H1 (cell line): ENCODE measurements at regions not wholly inside any gene's neighbourhood (a gene's known extent, or its start where the extent isn't known, plus 50 kb on each side); places are given as distances from the start of the nearest gene placed in this dataset.

Experiments used
- CBX8 ChIP-seq: fragments of 300-800, 300-1000 bp; sonication (generic); IDR thresholded peaks from 2 replicates; pipeline ENCODE4 v1.7.1; 2016; ENCODE audit warnings: low read depth, low read length, borderline replicate concordance
- CTBP2 ChIP-seq: IDR thresholded peaks from 2 replicates; pipeline ENCODE4 v1.7.0; 2011; ENCODE audit warnings: borderline replicate concordance, mild to moderate bottlenecking, moderate library complexity, mixed read lengths, low read length; ENCODE audit not compliant: insufficient read depth, insufficient read length
- EP300 ChIP-seq, 2 experiments: IDR thresholded peaks; 1 replicate in 1 of 2; 2 replicates in 1 of 2; pipeline ENCODE4 v1.6.1; 2011 to 2012; ENCODE audit warnings: low read depth in 2 of 2, low read length in 2 of 2, mild to moderate bottlenecking in 2 of 2, borderline replicate concordance in 1 of 2, inconsistent platforms in 1 of 2, moderate library complexity in 1 of 2
- EZH2 ChIP-seq: fragments of 200-600 bp; sonication (generic); IDR thresholded peaks from 2 replicates; pipeline ENCODE4 v1.7.1; 2012; ENCODE audit warnings: low read depth, mild to moderate bottlenecking, moderate library complexity, low read length, inconsistent platforms; ENCODE audit not compliant: severe bottlenecking
- KDM1A ChIP-seq: fragments of 200-600, 300-600 bp; sonication (generic); IDR thresholded peaks from 2 replicates; pipeline ENCODE4 v1.7.1; 2016; ENCODE audit warnings: mild to moderate bottlenecking, low read length, borderline replicate concordance
- KDM5A ChIP-seq: fragments of 200-600 bp; IDR thresholded peaks from 2 replicates; pipeline ENCODE4 v1.7.1; 2012; ENCODE audit warnings: mild to moderate bottlenecking, low read length, inconsistent platforms, mixed read lengths
- POLR2AphosphoS5 ChIP-seq: IDR thresholded peaks from 2 replicates; pipeline ENCODE4 v1.6.1; 2011; ENCODE audit warnings: low read depth, low read length
- RBBP5 ChIP-seq: IDR thresholded peaks from 2 replicates; pipeline ENCODE4 v1.7.1; 2012; ENCODE audit warnings: low read depth, mild to moderate bottlenecking, inconsistent platforms, low read length, moderate library complexity, borderline replicate concordance
- SIN3A ChIP-seq, 2 experiments: IDR thresholded peaks in 1 of 2; conservative IDR thresholded peaks in 1 of 2; 2 replicates each; pipeline ENCODE4 v1.6.1; 2011 to 2012; ENCODE audit warnings: low read length in 2 of 2, improper control_type of control experiment in 1 of 2, low read depth in 1 of 2, mild to moderate bottlenecking in 1 of 2
- TF ChIP-seq, protein P1 (sequence below): IDR thresholded peaks from 2 replicates; pipeline ENCODE4 v1.6.1; 2011; ENCODE audit warnings: low read length, improper control_type of control experiment

DNA sequence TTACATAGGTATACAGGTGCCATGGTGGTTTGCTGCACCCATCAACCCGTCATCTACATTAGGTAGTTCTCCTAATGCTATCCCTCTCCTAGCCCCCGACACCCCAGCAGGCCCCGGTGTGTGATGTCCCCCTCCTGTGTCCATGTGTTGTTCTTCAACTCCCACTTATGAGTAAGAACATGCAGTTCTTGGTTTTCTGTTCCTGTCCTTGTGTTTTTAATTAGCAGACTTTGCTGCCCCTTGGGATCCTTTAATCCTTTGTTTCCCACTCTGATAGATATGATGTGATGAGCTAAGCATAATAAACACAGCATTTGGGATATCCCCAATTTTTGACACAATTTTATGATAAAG lies 71.1 kb upstream of the PALS2 start (continued):
- no peak for TF ChIP-seq KDM5A
- no peak for TF ChIP-seq POLR2AphosphoS5
- no peak for TF ChIP-seq KDM1A
- TF ChIP-seq EP300 (IDR thresholded peaks at IDR 0.05; ENCODE audit: borderline replicate concordance in 1 of 2, low read depth in 2 of 2, low read length in 2 of 2) = no peak
- TF ChIP-seq RBBP5 = no peak
- TF ChIP-seq EZH2 = no peak
- TF ChIP-seq, protein P1, sequence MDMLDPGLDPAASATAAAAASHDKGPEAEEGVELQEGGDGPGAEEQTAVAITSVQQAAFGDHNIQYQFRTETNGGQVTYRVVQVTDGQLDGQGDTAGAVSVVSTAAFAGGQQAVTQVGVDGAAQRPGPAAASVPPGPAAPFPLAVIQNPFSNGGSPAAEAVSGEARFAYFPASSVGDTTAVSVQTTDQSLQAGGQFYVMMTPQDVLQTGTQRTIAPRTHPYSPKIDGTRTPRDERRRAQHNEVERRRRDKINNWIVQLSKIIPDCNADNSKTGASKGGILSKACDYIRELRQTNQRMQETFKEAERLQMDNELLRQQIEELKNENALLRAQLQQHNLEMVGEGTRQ = no peak
- TF ChIP-seq CBX8 = no peak
- no peak for TF ChIP-seq SIN3A (conservative IDR thresholded peaks at IDR 0.05 in 1 of 2, IDR thresholded peaks at IDR 0.05 in 1 of 2; ENCODE audit: low read depth in 1 of 2, low read length in 2 of 2)
- TF ChIP-seq CTBP2 = no peak
